ENCODE measurements at regions not wholly inside any gene's neighbourhood (a gene's known extent, or its start where the extent isn't known, plus 50 kb on each side); places are given as distances from the start of the nearest gene placed in this dataset.
"Not testable (repeated sequence)": the region's sequence is repeated elsewhere in the genome, so short reads cannot be mapped to it uniquely, and the experiment has no call there.

DNA sequence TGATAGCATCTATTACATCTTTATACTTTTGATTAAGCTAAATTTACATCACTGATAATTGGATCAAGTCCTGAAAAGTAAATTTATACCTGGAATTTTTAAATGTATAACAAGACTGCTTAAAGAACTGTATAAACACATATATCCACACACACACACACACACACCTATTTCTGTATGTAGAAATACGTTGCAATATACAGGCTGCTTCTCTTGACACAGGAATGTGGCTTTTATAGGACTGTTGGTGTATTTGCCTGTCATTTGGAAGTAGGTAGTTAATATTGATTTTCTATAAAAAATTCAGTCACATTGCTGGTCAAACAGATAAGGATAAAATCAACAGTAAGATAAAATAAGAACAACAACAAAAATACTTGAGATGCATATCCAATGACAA is 708.5 kb upstream of the RAG2 start:
- H3K4me3 ChIP-seq = no peak overlapping the region

DNA sequence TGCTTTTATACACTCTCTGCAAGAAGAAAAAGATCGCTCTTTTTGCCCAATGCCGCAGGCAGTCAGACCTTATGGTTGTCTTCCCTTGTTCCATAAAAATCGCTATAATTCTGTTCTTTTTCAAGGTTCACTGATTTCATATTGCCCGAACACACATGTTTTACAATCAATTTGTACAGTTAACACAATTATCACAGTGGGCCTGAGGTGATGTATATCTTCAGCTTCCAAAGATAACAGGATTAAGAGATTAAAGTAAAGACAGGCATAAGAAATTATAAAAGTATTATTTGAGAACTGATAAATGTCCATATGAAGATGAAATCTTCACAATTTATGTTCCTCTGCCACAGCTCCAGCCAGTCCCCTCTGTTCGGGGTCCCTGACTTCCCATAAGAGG is 703.4 kb upstream of the RAG2 start:
- H3K4me1 ChIP-seq; H3K27me3 ChIP-seq; H3K36me3 ChIP-seq; DNase-seq; H3K27ac ChIP-seq; H3K4me3 ChIP-seq; H3K9me3 ChIP-seq; intact Hi-C loops (cut with DNase I; ENCODE audit: low total_unique reads): not testable (repeated sequence)

More for the DNA sequence above, 708.5 kb upstream of the RAG2 start:
- intact Hi-C loops (cut with DNase I; ENCODE audit: low total_unique reads) = no loop called here
- Histone ChIP-seq H3K27me3 (no peaks in the 10 kb centered on the region), H3K27ac (no peak overlapping the region), H3K36me3 (no peaks in the 10 kb centered on the region), H3K9me3 (no peaks in the 10 kb centered on the region), H3K4me1 (no peaks in the 10 kb centered on the region)
- TF ChIP-seq, protein P1, sequence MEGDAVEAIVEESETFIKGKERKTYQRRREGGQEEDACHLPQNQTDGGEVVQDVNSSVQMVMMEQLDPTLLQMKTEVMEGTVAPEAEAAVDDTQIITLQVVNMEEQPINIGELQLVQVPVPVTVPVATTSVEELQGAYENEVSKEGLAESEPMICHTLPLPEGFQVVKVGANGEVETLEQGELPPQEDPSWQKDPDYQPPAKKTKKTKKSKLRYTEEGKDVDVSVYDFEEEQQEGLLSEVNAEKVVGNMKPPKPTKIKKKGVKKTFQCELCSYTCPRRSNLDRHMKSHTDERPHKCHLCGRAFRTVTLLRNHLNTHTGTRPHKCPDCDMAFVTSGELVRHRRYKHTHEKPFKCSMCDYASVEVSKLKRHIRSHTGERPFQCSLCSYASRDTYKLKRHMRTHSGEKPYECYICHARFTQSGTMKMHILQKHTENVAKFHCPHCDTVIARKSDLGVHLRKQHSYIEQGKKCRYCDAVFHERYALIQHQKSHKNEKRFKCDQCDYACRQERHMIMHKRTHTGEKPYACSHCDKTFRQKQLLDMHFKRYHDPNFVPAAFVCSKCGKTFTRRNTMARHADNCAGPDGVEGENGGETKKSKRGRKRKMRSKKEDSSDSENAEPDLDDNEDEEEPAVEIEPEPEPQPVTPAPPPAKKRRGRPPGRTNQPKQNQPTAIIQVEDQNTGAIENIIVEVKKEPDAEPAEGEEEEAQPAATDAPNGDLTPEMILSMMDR (IDR thresholded peaks at IDR 0.05) = no peak
- TF ChIP-seq POLR2A (IDR thresholded peaks at IDR 0.05) = no peak
- no peak for DNase-seq

DNA sequence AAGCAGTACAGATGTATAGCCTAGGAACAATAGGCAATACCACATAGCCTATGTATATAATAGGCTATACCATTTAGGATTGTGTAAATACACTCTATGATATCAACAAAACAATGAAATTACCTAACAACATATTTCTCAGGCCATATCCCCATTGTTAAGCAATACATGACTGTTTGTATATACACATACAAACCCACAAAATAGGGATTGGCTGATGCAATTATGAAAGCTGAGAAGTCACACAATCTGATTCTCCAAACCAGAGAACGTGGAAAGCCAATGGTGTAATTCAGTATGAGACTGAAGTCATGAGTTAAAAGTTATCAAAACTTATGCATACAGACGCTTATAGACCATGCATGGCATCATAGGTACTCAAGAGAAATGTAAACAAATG is 700.1 kb upstream of the RAG2 start:
- Histone ChIP-seq H3K27ac (no peak overlapping the region), H3K36me3 (no peaks in the 10 kb centered on the region), H3K4me1 (no peaks in the 10 kb centered on the region), H3K27me3 (no peaks in the 10 kb centered on the region), H3K4me3 (no peak overlapping the region), H3K9me3 (no peaks in the 10 kb centered on the region)
- intact Hi-C loops (cut with DNase I; ENCODE audit: low total_unique reads) = no loop called here
- no peak for DNase-seq
- TF ChIP-seq, protein P1 (IDR thresholded peaks at IDR 0.05) = no peak
- no peak for TF ChIP-seq POLR2A (IDR thresholded peaks at IDR 0.05)

DNA sequence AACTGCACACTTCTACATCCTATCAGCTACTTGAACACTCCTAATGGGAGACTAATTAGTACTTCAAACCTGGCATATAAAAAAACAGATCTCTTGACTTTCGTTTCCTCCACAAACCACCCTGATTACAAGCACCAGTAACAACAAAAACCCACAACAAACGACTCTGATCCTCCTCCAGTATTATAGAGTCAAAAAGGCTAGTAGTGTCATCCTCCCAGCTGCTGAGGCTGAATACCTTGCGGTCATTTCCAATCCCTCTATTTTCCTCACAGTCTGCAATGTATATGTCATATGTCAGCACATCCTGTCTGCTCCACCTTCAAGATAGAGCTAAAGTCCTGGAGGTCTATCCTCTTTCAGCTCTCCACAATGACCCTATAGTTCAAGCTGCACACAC is 688.9 kb upstream of the RAG2 start:
- no peaks in the 10 kb centered on the region for H3K27me3 ChIP-seq
- no peaks in the 10 kb centered on the region for H3K9me3 ChIP-seq
- no peak overlapping the region for H3K4me3 ChIP-seq
- H3K27ac ChIP-seq = no peak overlapping the region
- DNase-seq = no peak
- intact Hi-C loops (cut with DNase I; ENCODE audit: low total_unique reads) = no loop called here
- H3K4me1 ChIP-seq = no peaks in the 10 kb centered on the region
- no peak for TF ChIP-seq POLR2A (IDR thresholded peaks at IDR 0.05)
- TF ChIP-seq, protein P1 (IDR thresholded peaks at IDR 0.05) = no peak
- H3K36me3 ChIP-seq = no peaks in the 10 kb centered on the region

DNA sequence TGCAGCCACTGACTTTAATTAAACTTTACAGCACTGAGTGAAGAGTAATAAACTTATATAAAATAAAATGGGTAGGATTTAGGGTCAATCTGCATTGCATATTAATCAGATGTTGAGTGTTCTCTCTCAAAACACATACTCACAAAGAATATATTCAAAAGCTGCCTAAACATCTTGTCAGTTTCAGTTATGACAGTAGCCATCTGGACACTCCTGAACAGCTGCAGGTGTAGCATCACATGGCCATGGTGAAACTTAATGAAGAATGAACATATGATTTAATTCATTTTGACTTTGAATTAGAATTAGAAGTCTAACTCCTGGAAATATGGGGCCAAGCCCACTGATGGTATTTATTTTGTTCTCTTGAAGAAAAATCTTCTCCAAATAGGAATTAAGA is 684.3 kb upstream of the RAG2 start:
- H3K4me1 ChIP-seq = no peaks in the 10 kb centered on the region
- intact Hi-C loops (cut with DNase I; ENCODE audit: low total_unique reads) = no loop called here
- no peak for DNase-seq
- TF ChIP-seq POLR2A (IDR thresholded peaks at IDR 0.05) = no peak
- TF ChIP-seq, protein P1 (IDR thresholded peaks at IDR 0.05) = no peak
- H3K27ac ChIP-seq = no peak overlapping the region
- H3K27me3 ChIP-seq = no peaks in the 10 kb centered on the region
- H3K36me3 ChIP-seq = no peaks in the 10 kb centered on the region
- no peak overlapping the region for H3K4me3 ChIP-seq
- no peaks in the 10 kb centered on the region for H3K9me3 ChIP-seq

DNA sequence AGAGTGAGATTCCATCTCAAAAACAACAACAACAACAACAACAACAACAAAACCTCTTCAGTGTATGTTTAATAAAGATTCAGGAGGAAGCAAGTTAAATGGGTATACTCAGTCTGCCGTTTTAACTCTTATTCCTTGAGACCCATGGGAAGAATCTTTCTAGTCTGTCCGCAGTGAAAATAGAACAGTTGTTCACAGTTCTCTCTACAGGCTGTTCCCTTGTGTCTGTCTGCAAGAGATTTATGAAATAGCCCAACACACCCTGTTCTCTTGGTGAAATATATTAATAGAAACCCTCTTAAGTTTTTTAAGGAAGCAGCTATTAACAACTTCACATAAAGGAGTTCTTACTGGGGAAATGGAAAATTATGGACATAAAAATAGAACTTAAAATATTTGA is 682.2 kb upstream of the RAG2 start:
- Histone ChIP-seq H3K36me3 (no peaks in the 10 kb centered on the region), H3K4me3 (no peak overlapping the region), H3K27me3 (no peaks in the 10 kb centered on the region), H3K27ac (no peak overlapping the region), H3K9me3 (no peaks in the 10 kb centered on the region), H3K4me1 (no peaks in the 10 kb centered on the region)
- no peak for DNase-seq
- intact Hi-C loops (cut with DNase I; ENCODE audit: low total_unique reads) = no loop called here
- TF ChIP-seq, protein P1 (IDR thresholded peaks at IDR 0.05) = no peak
- no peak for TF ChIP-seq POLR2A (IDR thresholded peaks at IDR 0.05)

Data from uterus (tissue), 3 donors.